Glutamatergic neuron (in vitro differentiated cells): ENCODE measurements at regions not wholly inside any gene's neighbourhood (a gene's known extent, or its start where the extent isn't known, plus 50 kb on each side); places are given as distances from the start of the nearest gene placed in this dataset.
"Not testable (repeated sequence)": the region's sequence is repeated elsewhere in the genome, so short reads cannot be mapped to it uniquely, and the experiment has no call there.

ENCODE experiments used
- DNase-seq: peaks from one replicate; pipeline ENCODE4 v3.0.0; 2022
- H3K27ac Mint-ChIP-seq: one replicate; pipeline ENCODE4 v1.8.0; 2020; ENCODE audit warnings: mild to moderate bottlenecking, mixed read lengths, inconsistent platforms; ENCODE audit not compliant: unreplicated experiment
- H3K27me3 Mint-ChIP-seq: one replicate; pipeline ENCODE4 v1.8.0; 2020; ENCODE audit warnings: mild to moderate bottlenecking, moderate library complexity, mixed read lengths, inconsistent platforms; ENCODE audit not compliant: unreplicated experiment
- H3K36me3 Mint-ChIP-seq: one replicate; pipeline ENCODE4 v1.8.0; 2020; ENCODE audit warnings: mild to moderate bottlenecking, mixed read lengths, inconsistent platforms; ENCODE audit not compliant: unreplicated experiment
- H3K4me1 Mint-ChIP-seq: one replicate; pipeline ENCODE4 v1.8.0; 2020; ENCODE audit warnings: mild to moderate bottlenecking, low read depth, mixed read lengths, inconsistent platforms; ENCODE audit not compliant: unreplicated experiment
- H3K4me3 Mint-ChIP-seq: one replicate; pipeline ENCODE4 v1.8.0; 2020; ENCODE audit warnings: mild to moderate bottlenecking, mixed read lengths, inconsistent platforms; ENCODE audit not compliant: unreplicated experiment
- H3K9me3 Mint-ChIP-seq: one replicate; pipeline ENCODE4 v1.8.0; 2020; ENCODE audit warnings: mild to moderate bottlenecking, moderate library complexity, mixed read lengths, inconsistent platforms; ENCODE audit not compliant: unreplicated experiment
- CTCF ChIP-seq: fragments of 200-600 bp; sonication (generic); IDR thresholded peaks from one replicate; pipeline ENCODE4 v1.5.0; 2021; ENCODE audit not compliant: partially characterized antibody, unreplicated experiment

GRCh38 chr4:7134737-7135388 is 57.5 kb upstream of the SORCS2 start:
- H3K4me1 Mint-ChIP-seq: no peaks in the 10 kb centered on the region
- no peak overlapping the region for H3K4me3 Mint-ChIP-seq
- DNase-seq: no peak
- H3K27me3 Mint-ChIP-seq: peaks cover 3% of the 10 kb centered on the region
- TF ChIP-seq CTCF: no peak
- peaks cover 11% of the 10 kb centered on the region for H3K9me3 Mint-ChIP-seq
- H3K27ac Mint-ChIP-seq: no peak overlapping the region
- H3K36me3 Mint-ChIP-seq: peaks cover 5% of the 10 kb centered on the region

- DNase-seq, H3K36me3 Mint-ChIP-seq, H3K27ac Mint-ChIP-seq, H3K27me3 Mint-ChIP-seq, H3K4me3 Mint-ChIP-seq, H3K4me1 Mint-ChIP-seq: not testable (repeated sequence)
- H3K9me3 Mint-ChIP-seq: peaks cover 11% of the 10 kb centered on the region
Observed at GRCh38 chr4:7133818-7134650, 58.3 kb upstream of the SORCS2 start.

- Mint-ChIP-seq H3K36me3 (peaks cover 5% of the 10 kb centered on the region), H3K9me3 (peaks cover 11% of the 10 kb centered on the region), H3K4me3 (no peak overlapping the region), H3K27me3 (peaks cover 3% of the 10 kb centered on the region), H3K4me1 (no peaks in the 10 kb centered on the region), H3K27ac (no peak overlapping the region)
- no peak for TF ChIP-seq CTCF
- DNase-seq: no peak
Observed at GRCh38 chr4:7132730-7133582, 59.4 kb upstream of the SORCS2 start.

GRCh38 chr4:7132249-7132648 is 60.1 kb upstream of the SORCS2 start:
- peaks cover 5% of the 10 kb centered on the region for H3K36me3 Mint-ChIP-seq
- no peak overlapping the region for H3K27ac Mint-ChIP-seq
- H3K4me3 Mint-ChIP-seq: no peak overlapping the region
- peaks cover 5% of the 10 kb centered on the region for H3K27me3 Mint-ChIP-seq
- H3K9me3 Mint-ChIP-seq: peaks cover 12% of the 10 kb centered on the region
- H3K4me1 Mint-ChIP-seq: peaks cover under 1% of the 10 kb centered on the region
- TF ChIP-seq CTCF: no peak
- no peak for DNase-seq

- no peak for DNase-seq
- Mint-ChIP-seq H3K36me3 (peaks cover 5% of the 10 kb centered on the region), H3K9me3 (peaks cover 12% of the 10 kb centered on the region), H3K4me1 (peaks cover 3% of the 10 kb centered on the region), H3K27me3 (peaks cover 5% of the 10 kb centered on the region), H3K4me3 (no peak overlapping the region), H3K27ac (no peak overlapping the region)
- TF ChIP-seq CTCF: no peak
Observed at GRCh38 chr4:7131498-7132031, 60.8 kb upstream of the SORCS2 start.
